Stimulated activated CD4-positive, alpha-beta T cell treated with anti-CD3 and anti-CD28 coated beads, Interleukin-12 subunit alpha, Interleukin-12 subunit beta, amount 100 ng/mL, for 24 hours (primary cell): ENCODE measurements at regions not wholly inside any gene's neighbourhood (a gene's known extent, or its start where the extent isn't known, plus 50 kb on each side); places are given as distances from the start of the nearest gene placed in this dataset.

Experiments used
- DNase-seq, 2 experiments: peaks; one replicate each; pipeline ENCODE4 v3.0.0-alpha.2; 2020; ENCODE audit warnings: low read depth in 2 of 2

DNA sequence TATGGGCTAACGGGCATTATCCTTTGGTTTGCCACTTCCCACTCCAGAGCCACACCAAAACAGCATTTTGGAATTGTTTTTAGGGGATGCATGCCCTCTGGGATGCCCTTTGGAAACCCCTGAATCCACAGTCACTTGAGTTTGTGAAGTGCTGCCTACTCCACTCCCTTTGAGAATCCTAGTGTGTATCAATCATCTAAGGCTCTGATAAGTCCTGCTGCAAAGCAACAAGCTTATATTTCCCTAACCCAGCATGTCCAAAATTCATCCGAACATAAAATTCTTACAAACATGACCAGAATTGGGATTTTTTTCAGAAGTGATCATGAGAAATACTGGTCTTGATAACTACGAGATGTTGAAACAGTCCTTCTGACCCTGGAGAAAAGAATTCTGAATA is 387.9 kb downstream of the MN1 start:
- no peak for DNase-seq

DNA sequence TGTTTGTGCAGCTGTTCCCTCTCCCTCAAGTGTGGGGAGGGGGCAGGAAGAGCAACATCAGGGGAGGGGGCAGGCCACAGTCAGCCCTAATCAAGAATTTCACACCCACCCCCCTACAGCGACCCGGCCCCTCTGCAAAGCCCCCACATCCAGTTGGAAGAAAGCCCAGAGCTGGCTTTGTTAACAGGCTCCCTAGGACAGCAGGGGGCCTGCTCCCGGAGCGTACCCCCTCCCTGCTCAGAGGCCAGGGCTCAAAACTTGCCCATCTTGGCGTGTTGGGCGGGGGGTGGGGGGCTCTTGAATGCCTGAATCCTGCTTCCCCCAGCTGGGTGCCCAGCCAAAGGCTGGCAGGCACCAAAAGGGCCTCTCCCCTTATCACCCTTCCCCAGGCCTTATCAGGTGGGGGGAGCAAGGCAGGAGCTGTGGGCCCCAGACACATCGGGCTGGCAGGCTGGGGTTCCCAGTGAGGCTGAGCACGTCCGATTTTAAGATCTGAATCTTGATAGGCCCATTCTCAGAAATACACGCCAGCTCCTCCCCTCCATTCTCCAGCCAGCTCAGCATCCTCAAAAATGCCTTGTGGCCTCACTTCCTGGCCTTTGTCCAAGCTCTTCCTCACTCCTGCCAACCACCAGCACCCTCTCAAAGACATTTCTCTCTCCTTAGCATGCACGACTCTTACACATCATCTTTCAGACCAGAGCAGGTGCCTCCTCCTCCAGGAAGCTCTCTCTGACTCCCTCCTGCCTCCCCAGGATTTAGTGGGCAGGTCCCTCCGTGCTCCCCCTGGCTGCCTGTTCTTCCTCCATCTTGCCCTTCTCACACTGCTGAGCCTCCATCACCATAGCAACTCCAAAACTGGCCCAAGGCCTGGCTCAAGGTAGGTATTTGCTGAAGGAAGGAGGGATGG is 384.8 kb downstream of the MN1 start:
- no peak for DNase-seq

GRCh38 chr22:27417421-27417814 is 384.1 kb downstream of the MN1 start:
- DNase-seq = no peak

GRCh38 chr22:27418261-27418660 is 383.3 kb downstream of the MN1 start:
- DNase-seq = no peak

- DNase-seq = no peak
Observed at GRCh38 chr22:27419473-27419872, 382.1 kb downstream of the MN1 start.

DNA sequence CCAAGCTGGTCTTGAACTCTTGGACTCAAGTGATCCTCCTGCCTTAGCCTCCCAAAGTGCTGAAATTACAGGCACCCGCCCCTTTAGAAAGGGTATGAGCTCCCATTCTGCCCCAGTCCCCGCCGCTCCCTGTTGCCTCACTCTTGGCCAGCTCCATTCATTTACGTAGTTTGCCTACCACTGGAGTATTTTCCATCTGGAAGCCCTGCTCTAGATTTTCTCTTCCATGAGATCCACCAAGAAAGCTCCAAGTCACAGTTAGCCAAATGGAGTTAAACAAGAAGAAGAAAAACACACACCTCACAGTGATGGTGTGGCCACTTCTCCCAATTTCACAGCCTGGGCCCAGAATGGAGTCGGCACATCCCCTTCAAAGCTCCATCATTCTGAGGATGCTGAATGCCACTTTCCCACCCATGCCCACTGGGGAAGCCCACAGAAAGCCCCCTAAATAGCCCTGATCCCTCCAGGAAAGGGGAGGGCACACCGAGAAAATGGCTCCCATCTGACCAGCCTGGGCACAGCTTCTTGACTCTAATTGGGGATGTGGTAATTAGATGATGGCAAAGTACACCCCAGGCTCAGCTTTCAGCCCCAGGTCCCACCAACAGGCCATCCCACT is 381.2 kb downstream of the MN1 start:
- DNase-seq = no peak

GRCh38 chr22:27420817-27421361 is 380.7 kb downstream of the MN1 start:
- no peak for DNase-seq

- no peak for DNase-seq
Observed at GRCh38 chr22:27422442-27422841, 379.1 kb downstream of the MN1 start.

- no peak for DNase-seq
Observed at GRCh38 chr22:27424319-27424718, 377.2 kb downstream of the MN1 start.

- DNase-seq = no peak
Observed at GRCh38 chr22:27429476-27429875, 372.1 kb downstream of the MN1 start.

- DNase-seq = no peak
Observed at GRCh38 chr22:27431081-27431480, 370.5 kb downstream of the MN1 start.

DNA sequence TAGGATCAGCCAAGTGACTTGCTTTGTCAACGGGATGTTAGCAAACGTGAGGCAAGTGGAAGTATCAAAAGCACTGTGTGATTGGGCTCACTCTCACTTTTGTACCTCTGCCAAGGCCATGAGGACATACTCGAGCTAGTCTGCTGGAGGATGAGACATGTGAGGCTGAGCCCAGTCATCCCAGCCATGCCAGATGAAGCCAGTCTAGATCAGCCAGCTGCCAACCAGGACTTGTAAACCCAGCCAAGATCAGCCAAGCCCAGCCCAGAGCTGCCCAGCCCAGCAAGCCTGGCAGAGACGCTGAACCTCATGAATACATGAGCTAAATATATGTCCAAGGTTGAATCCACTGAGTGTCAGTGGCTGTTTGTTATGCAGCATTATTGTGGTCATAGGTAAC is 369.7 kb downstream of the MN1 start:
- DNase-seq = no peak

DNA sequence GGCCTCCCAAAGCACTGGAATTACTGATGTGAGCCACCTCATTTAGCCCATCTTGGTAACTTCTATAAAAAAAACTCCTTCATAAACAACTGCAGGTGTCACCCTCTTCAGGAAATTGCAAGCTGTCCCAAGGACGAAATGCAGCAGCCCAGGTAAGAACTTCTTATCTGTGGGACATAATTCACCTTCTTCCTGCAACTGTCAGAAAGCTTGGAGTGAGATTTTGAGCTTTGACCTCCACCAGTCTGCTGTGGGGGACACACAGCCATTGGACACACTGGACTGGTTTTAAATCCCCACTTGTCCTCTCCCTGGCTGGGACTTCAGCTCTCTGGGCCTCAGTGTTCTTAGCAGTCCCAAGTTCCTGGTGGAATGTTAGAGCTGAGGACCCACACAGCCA is 368.5 kb downstream of the MN1 start:
- DNase-seq = no peak

DNA sequence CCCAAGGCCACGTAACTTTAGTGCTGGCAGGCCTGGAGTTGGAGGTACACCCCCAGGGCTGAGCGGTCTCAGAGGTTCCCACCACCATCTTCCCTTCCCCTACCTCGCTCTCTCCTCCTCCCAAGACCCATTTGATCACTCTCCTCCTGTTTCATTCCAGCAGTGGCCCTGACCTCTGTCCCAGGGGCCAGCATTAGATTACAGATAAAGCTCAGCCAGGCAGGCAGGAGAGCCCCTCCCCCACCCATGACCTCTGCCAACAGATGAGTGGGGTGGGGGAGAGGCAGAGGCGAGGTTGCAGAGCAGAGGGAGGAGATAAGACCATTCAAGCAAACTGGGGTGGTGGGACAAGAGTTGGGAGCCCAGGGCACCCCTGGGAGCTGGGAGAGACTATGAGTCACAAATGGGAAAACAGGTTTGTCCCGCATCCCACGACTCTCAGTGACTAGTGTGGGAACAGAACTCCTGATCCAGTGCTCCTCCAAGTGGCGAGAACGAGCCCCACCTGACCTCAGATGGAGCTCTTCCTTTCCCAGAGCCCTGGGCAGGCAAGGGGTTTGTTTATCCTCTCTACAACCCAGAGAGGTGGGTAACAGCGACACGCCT is 367.9 kb downstream of the MN1 start:
- DNase-seq = no peak

- no peak for DNase-seq
Observed at GRCh38 chr22:27434898-27435297, 366.7 kb downstream of the MN1 start.

GRCh38 chr22:27435844-27436576 is 365.5 kb downstream of the MN1 start:
- no peak for DNase-seq

GRCh38 chr22:27436591-27436990 is 365.0 kb downstream of the MN1 start:
- DNase-seq = no peak

GRCh38 chr22:27437570-27437969 is 364.0 kb downstream of the MN1 start:
- no peak for DNase-seq

- DNase-seq = no peak
Observed at GRCh38 chr22:27438271-27438980, 363.1 kb downstream of the MN1 start.

GRCh38 chr22:27439131-27439530 is 362.4 kb downstream of the MN1 start:
- DNase-seq = no peak

- no peak for DNase-seq
Observed at GRCh38 chr22:27440304-27440865, 361.2 kb downstream of the MN1 start.
